CD4-positive, alpha-beta memory T cell (primary cell): ENCODE measurements at regions not wholly inside any gene's neighbourhood (a gene's known extent, or its start where the extent isn't known, plus 50 kb on each side); places are given as distances from the start of the nearest gene placed in this dataset.

Source experiments
- CTCF ChIA-PET: fragments of 350-600 bp; sonication (Branson Sonifier 250); formaldehyde crosslinking; loops from one replicate; lab custom pipeline; 2021; ENCODE audit warnings: inconsistent platforms; ENCODE audit not compliant: partially characterized antibody; lab: Charles Lee
- POLR2A ChIA-PET: fragments of 350-600 bp; sonication (Branson Sonifier 250); formaldehyde crosslinking; loops from one replicate; lab custom pipeline; 2021; ENCODE audit not compliant: partially characterized antibody; lab: Charles Lee
- DNase-seq, 5 donors: peaks; one replicate each; pipeline versions ENCODE4 v3.0.0 to v3.0.0-alpha.2; 2020 to 2022; ENCODE audit warnings: mixed read lengths in 1 of 5
- H3K27ac ChIP-seq: one replicate; pipeline ENCODE4 v1.7.0; 2013; ENCODE audit warnings: low read depth, low read length
- H3K27me3 ChIP-seq: 2 replicates; pipeline ENCODE4 v1.7.0; 2013; ENCODE audit warnings: mild to moderate bottlenecking, low read length, moderate library complexity; ENCODE audit not compliant: insufficient read depth
- H3K36me3 ChIP-seq: 2 replicates; pipeline ENCODE4 v1.7.0; 2013; ENCODE audit warnings: mild to moderate bottlenecking, low read length, moderate library complexity; ENCODE audit not compliant: insufficient read depth
- H3K4me1 ChIP-seq: 2 replicates; pipeline ENCODE4 v1.7.0; 2013; ENCODE audit warnings: mild to moderate bottlenecking, low read length, moderate library complexity; ENCODE audit not compliant: insufficient read depth
- H3K4me3 ChIP-seq, 2 donors: one replicate each; pipeline ENCODE4 v1.7.0; 2013; ENCODE audit warnings: low read length in 2 of 2, mild to moderate bottlenecking in 1 of 2
- H3K9me3 ChIP-seq, 2 donors: one replicate each; pipeline ENCODE4 v1.7.0; 2013; ENCODE audit warnings: low read length in 2 of 2, control low read depth in 1 of 2; ENCODE audit not compliant: control insufficient read depth in 1 of 2
- H3K27ac Mint-ChIP-seq, 7 donors: one replicate each; pipeline ENCODE4 v1.8.0; 2020 to 2021; ENCODE audit warnings: mixed read lengths in 7 of 7, mild to moderate bottlenecking in 6 of 7, inconsistent platforms in 3 of 7, moderate library complexity in 3 of 7
- H3K27me3 Mint-ChIP-seq, 2 donors: one replicate each; pipeline ENCODE4 v1.8.0; 2020 to 2021; ENCODE audit warnings: mixed read lengths in 2 of 2
- H3K36me3 Mint-ChIP-seq, 2 donors: one replicate each; pipeline ENCODE4 v1.8.0; 2020 to 2021; ENCODE audit warnings: mixed read lengths in 2 of 2, inconsistent platforms in 1 of 2, mild to moderate bottlenecking in 1 of 2
- H3K4me1 Mint-ChIP-seq, 4 donors: one replicate each; pipeline ENCODE4 v1.8.0; 2020 to 2021; ENCODE audit warnings: mixed read lengths in 4 of 4, mild to moderate bottlenecking in 1 of 4
- H3K4me3 Mint-ChIP-seq, 8 donors: one replicate each; pipeline ENCODE4 v1.8.0; 2020 to 2021; ENCODE audit warnings: mixed read lengths in 8 of 8, mild to moderate bottlenecking in 7 of 8, moderate library complexity in 6 of 8, inconsistent platforms in 3 of 8
- H3K9me3 Mint-ChIP-seq, 8 donors: one replicate each; pipeline ENCODE4 v1.8.0; 2020 to 2021; ENCODE audit warnings: mixed read lengths in 8 of 8, mild to moderate bottlenecking in 5 of 8, inconsistent platforms in 3 of 8, moderate library complexity in 1 of 8
- intact Hi-C: fragments of 100-400 bp; cut with micrococcal nuclease; formaldehyde crosslinking; loops from one replicate; pipeline ENCODE4 v1.15.1; 2023

DNA sequence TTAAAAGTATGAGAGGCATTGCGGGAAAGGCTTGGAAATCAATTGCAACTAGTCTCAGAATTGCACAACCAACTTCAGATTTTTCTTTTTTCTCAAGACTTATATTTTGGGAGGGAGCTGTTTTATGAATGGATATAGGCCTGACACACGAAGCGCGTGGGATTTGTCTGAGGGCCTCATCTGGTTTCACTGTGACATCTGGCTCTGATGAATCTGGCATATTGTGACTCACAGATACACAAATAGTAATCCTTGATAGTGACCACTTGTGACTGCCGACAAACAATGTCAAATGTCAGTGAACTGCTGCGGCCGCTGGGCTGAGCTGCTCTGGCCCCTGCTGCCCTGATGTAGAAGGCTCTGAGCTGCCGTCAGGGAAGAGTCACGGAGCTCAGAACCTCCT lies 655.1 kb downstream of the INHBA start:
- Mint-ChIP-seq H3K9me3 (peaks cover 0 to 33% (median 11%) of the 10 kb centered on the region in 8 donors), H3K27ac (no peak overlapping the region), H3K36me3 (no peaks in the 10 kb centered on the region), H3K4me1 (no peaks in the 10 kb centered on the region), H3K4me3 (no peak overlapping the region), H3K27me3 (no peaks in the 10 kb centered on the region)
- intact Hi-C loops: no loop called here
- Histone ChIP-seq H3K27me3 (no peaks in the 10 kb centered on the region), H3K36me3 (no peaks in the 10 kb centered on the region), H3K9me3 (no peaks in the 10 kb centered on the region), H3K4me1 (no peaks in the 10 kb centered on the region), H3K27ac (no peak overlapping the region), H3K4me3 (no peak overlapping the region)
- ChIA-PET CTCF (no interaction called here), POLR2A (no interaction called here)
- DNase-seq: no peak

DNA sequence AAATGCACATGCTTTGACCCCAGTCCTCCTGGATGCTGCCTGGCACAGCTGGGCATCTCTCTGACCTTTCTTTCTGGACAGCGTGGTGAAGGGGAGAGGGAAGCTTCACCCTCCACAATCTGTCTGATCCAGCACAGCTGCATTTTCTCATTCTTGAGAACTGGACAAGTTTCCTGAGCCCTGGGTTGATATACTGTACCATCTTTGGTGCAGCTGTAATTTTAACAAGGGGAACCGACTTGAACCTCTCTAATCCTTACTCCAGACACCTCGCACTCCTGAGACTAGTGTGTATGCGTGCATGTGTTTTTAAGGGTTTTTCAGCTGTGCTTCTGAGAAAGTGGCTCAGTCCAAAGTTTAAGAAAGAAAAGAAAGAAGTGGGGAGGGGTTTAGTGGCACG lies 655.7 kb downstream of the INHBA start:
- ChIA-PET CTCF (no interaction called here), POLR2A (no interaction called here)
- H3K27ac Mint-ChIP-seq: no peak overlapping the region
- H3K27me3 ChIP-seq: no peaks in the 10 kb centered on the region
- H3K9me3 ChIP-seq: no peaks in the 10 kb centered on the region
- H3K4me1 Mint-ChIP-seq: no peaks in the 10 kb centered on the region
- no peak overlapping the region for H3K4me3 Mint-ChIP-seq
- peaks cover 0 to 36% (median 10%) of the 10 kb centered on the region in 8 donors for H3K9me3 Mint-ChIP-seq
- H3K36me3 Mint-ChIP-seq: no peaks in the 10 kb centered on the region
- no peaks in the 10 kb centered on the region for H3K4me1 ChIP-seq
- no peak for DNase-seq
- H3K4me3 ChIP-seq: no peak overlapping the region
- intact Hi-C loops: no loop called here
- H3K27me3 Mint-ChIP-seq: no peaks in the 10 kb centered on the region
- no peak overlapping the region for H3K27ac ChIP-seq
- no peaks in the 10 kb centered on the region for H3K36me3 ChIP-seq

DNA sequence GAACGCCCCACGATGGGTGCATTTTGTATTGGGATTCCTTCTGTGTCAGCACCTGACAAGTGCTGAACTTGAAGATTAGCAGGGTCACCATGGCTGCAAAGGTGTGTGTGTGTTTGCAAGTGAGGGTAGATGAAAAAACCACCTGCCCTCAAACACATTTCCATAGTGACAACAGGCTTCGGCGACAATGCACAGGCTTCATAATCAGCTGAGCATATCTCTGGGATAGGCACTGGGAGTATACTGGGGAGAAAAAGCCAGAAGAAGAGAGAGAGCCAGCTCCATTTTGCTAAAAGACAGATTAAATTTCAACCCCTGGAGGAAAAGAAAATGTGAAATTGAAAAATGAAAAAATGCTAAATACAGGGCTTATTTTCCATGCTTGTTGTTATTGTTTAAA lies 656.1 kb downstream of the INHBA start:
- Mint-ChIP-seq H3K9me3 (peaks cover 0 to 36% (median 11%) of the 10 kb centered on the region in 8 donors), H3K36me3 (no peaks in the 10 kb centered on the region), H3K27ac (no peak overlapping the region), H3K4me1 (no peaks in the 10 kb centered on the region), H3K27me3 (no peaks in the 10 kb centered on the region), H3K4me3 (no peak overlapping the region)
- ChIA-PET POLR2A (no interaction called here), CTCF (no interaction called here)
- Histone ChIP-seq H3K4me1 (no peaks in the 10 kb centered on the region), H3K9me3 (no peaks in the 10 kb centered on the region), H3K4me3 (no peak overlapping the region), H3K27ac (no peak overlapping the region), H3K36me3 (no peaks in the 10 kb centered on the region), H3K27me3 (no peaks in the 10 kb centered on the region)
- no peak for DNase-seq
- intact Hi-C loops: no loop called here

DNA sequence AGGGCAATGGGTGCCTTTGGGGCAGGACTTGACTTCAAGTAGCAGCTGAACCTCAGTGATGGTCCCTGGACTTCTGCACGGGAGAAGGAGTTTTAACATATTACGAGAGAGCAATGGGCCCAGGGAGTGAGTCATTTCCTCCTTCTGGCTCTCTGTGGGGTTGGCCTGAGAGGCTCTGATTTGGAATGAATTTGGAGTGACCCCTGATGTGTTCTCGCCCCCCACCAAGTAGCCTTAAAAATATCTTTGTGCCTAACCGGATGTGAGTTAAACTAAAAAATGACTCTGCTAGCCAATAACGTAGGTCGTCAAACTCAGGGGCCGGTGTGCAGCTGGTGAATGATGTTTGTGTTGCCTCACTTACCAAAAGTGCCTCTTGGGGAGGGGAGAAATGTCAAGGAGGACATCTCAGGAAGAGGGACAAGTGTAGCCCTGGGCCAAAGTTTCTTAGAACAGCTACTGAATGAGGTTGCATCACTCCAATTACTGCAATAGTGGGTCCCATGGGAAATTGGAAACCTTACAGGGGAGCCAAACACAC lies 656.6 kb downstream of the INHBA start:
- Histone ChIP-seq H3K27ac (no peak overlapping the region), H3K27me3 (no peaks in the 10 kb centered on the region), H3K4me3 (no peak overlapping the region), H3K4me1 (no peaks in the 10 kb centered on the region), H3K36me3 (no peaks in the 10 kb centered on the region), H3K9me3 (no peaks in the 10 kb centered on the region)
- Mint-ChIP-seq H3K27me3 (no peaks in the 10 kb centered on the region), H3K36me3 (no peaks in the 10 kb centered on the region), H3K4me3 (no peak overlapping the region), H3K27ac (no peak overlapping the region), H3K4me1 (no peaks in the 10 kb centered on the region), H3K9me3 (peaks cover 0 to 38% (median 12%) of the 10 kb centered on the region in 8 donors)
- POLR2A ChIA-PET: no interaction called here
- DNase-seq: no peak
- intact Hi-C loops: no loop called here
- CTCF ChIA-PET: no interaction called here

DNA sequence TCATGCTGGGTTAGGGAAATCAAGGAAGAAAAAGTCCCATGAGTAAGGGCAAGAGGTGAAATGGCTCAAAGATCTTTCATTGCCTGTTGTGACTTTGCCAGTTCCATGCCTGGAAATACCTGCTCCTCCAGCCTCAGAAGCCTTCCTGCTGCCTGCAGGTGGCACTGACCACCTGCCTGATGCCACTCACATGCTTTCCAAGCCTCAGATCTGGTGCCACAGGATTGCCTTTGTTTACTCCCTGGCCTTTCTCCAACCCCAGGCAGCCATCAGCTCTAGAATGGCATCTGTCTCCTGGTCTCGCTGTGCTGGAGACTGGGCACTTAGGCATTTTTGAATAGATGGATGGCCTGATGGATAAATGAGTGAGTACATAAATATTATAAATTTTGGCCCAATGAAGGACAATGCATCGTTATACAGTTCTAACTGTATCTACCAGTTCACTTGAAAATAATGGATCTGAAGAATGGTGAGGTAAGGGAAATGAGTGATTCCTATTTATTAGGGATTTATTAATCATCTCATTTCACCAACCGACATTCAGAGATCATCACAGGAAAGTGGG lies 657.2 kb downstream of the INHBA start:
- Histone ChIP-seq H3K36me3 (no peaks in the 10 kb centered on the region), H3K27ac (no peak overlapping the region), H3K4me3 (no peak overlapping the region), H3K4me1 (no peaks in the 10 kb centered on the region), H3K27me3 (no peaks in the 10 kb centered on the region), H3K9me3 (no peaks in the 10 kb centered on the region)
- DNase-seq: no peak
- H3K4me3 Mint-ChIP-seq: no peak overlapping the region
- H3K27ac Mint-ChIP-seq: no peak overlapping the region
- ChIA-PET POLR2A (no interaction called here), CTCF (no interaction called here)
- H3K4me1 Mint-ChIP-seq: no peaks in the 10 kb centered on the region
- no peaks in the 10 kb centered on the region for H3K36me3 Mint-ChIP-seq
- H3K27me3 Mint-ChIP-seq: no peaks in the 10 kb centered on the region
- peaks cover 0 to 38% (median 12%) of the 10 kb centered on the region in 8 donors for H3K9me3 Mint-ChIP-seq
- intact Hi-C loops: no loop called here

DNA sequence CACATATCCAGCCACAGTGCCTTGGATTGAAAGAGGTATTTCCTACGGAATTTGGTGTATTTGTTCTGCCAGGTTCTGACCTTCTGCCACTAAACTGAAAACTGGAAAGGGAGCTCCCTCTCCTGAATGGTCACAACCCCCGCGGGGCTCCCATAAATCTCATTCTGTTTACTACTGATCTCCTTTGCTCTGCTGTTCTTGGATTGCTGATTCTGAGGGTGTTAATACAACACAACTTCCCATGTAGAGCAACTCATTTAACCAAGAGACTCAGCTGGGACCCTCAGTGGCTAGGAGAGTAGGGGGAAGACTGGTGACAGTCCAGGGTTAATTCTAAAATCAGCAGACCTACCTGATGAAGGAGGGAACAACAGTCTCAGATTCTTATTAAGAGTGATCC lies 662.9 kb downstream of the INHBA start:
- Mint-ChIP-seq H3K4me3 (no peak overlapping the region), H3K27me3 (no peaks in the 10 kb centered on the region), H3K36me3 (no peaks in the 10 kb centered on the region), H3K27ac (no peak overlapping the region), H3K9me3 (peaks cover 0 to 28% (median 12%) of the 10 kb centered on the region in 8 donors), H3K4me1 (no peaks in the 10 kb centered on the region)
- DNase-seq: no peak
- CTCF ChIA-PET: no interaction called here
- Histone ChIP-seq H3K27me3 (no peaks in the 10 kb centered on the region), H3K4me3 (no peak overlapping the region), H3K9me3 (no peaks in the 10 kb centered on the region), H3K4me1 (no peaks in the 10 kb centered on the region), H3K27ac (no peak overlapping the region), H3K36me3 (no peaks in the 10 kb centered on the region)
- POLR2A ChIA-PET: no interaction called here
- intact Hi-C loops: no loop called here

- no peak for DNase-seq
- intact Hi-C loops: no loop called here
- Mint-ChIP-seq H3K36me3 (no peaks in the 10 kb centered on the region), H3K27me3 (no peaks in the 10 kb centered on the region), H3K4me3 (no peak overlapping the region), H3K27ac (no peak overlapping the region), H3K4me1 (no peaks in the 10 kb centered on the region), H3K9me3 (peaks cover 0 to 24% (median 13%) of the 10 kb centered on the region in 8 donors)
- no peaks in the 10 kb centered on the region for H3K4me1 ChIP-seq
- H3K4me3 ChIP-seq: no peak overlapping the region
- POLR2A ChIA-PET: no interaction called here
- H3K27me3 ChIP-seq: no peaks in the 10 kb centered on the region
- CTCF ChIA-PET: no interaction called here
- H3K9me3 ChIP-seq: no peaks in the 10 kb centered on the region
- no peaks in the 10 kb centered on the region for H3K36me3 ChIP-seq
- no peak overlapping the region for H3K27ac ChIP-seq
Observed at GRCh38 chr7:41039386-41039953, 663.4 kb downstream of the INHBA start.
